ENCODE measurements at regions not wholly inside any gene's neighbourhood (a gene's known extent, or its start where the extent isn't known, plus 50 kb on each side); places are given as distances from the start of the nearest gene placed in this dataset.

GRCh38 chr6:140388192-140388802, 1013.8 kb upstream of the CITED2 start:
- POLR2A ChIA-PET, result no interaction called here
- H3K27me3 ChIP-seq (replicated peaks; ENCODE audit: control insufficient read depth, insufficient read depth, low read length), result no peaks in the 10 kb centered on the region
- intact Hi-C loops (cut with micrococcal nuclease; ENCODE audit: unreplicated experiment), result no loop called here
- H3K36me3 ChIP-seq (ENCODE audit: control insufficient read depth, insufficient read depth, low read length), result no peaks in the 10 kb centered on the region
- no peak overlapping the region for H3K27ac Mint-ChIP-seq (ENCODE audit: unreplicated experiment)
- no peaks in the 10 kb centered on the region for H3K4me1 Mint-ChIP-seq (ENCODE audit: low read depth, unreplicated experiment)
- BruUV-seq (replicated peaks), result no TSS peak
- H3K4me1 ChIP-seq, result no peaks in the 10 kb centered on the region
- no peak overlapping the region for H3K4me3 ChIP-seq (ENCODE audit: low read depth, low read length)
- TF ChIP-seq, protein P1, sequence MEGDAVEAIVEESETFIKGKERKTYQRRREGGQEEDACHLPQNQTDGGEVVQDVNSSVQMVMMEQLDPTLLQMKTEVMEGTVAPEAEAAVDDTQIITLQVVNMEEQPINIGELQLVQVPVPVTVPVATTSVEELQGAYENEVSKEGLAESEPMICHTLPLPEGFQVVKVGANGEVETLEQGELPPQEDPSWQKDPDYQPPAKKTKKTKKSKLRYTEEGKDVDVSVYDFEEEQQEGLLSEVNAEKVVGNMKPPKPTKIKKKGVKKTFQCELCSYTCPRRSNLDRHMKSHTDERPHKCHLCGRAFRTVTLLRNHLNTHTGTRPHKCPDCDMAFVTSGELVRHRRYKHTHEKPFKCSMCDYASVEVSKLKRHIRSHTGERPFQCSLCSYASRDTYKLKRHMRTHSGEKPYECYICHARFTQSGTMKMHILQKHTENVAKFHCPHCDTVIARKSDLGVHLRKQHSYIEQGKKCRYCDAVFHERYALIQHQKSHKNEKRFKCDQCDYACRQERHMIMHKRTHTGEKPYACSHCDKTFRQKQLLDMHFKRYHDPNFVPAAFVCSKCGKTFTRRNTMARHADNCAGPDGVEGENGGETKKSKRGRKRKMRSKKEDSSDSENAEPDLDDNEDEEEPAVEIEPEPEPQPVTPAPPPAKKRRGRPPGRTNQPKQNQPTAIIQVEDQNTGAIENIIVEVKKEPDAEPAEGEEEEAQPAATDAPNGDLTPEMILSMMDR (IDR thresholded peaks at IDR 0.05; ENCODE audit: insufficient read depth in 1 of 2, low read depth in 1 of 2, low read length in 1 of 2, severe bottlenecking in 1 of 2, unreplicated experiment in 1 of 2), result no peak
- H3K9me3 ChIP-seq, result no peaks in the 10 kb centered on the region
- DNase-seq, result no peak
- no peaks in the 10 kb centered on the region for H3K36me3 Mint-ChIP-seq (ENCODE audit: insufficient read depth, unreplicated experiment)
- peaks cover 21% of the 10 kb centered on the region for H3K9me3 Mint-ChIP-seq (ENCODE audit: unreplicated experiment)
- CTCF ChIA-PET, result no interaction called here
- H3K4me3 Mint-ChIP-seq (ENCODE audit: unreplicated experiment), result no peak overlapping the region
- peaks cover 3% of the 10 kb centered on the region for H3K27me3 Mint-ChIP-seq (ENCODE audit: insufficient read depth, unreplicated experiment)

DNA sequence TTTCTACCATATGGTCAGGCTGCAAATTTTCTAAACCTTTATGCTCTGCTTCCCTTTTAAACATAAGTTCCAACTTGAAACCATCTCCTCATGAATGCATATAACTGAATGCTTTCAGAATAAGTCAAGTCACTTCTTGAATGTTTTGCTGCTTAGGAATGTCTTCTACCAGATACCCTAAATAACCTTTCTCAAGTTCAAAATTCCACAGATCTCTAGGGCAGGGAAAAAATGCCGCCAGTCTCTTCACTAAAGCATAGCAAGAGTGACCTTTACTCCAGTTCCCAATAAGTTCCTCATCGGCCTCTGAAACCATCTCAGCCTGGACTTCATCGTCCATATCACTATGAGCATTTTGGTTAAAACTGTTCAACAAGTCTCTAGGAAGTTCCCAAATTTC, 1011.2 kb upstream of the CITED2 start:
- no peaks in the 10 kb centered on the region for H3K27me3 ChIP-seq (replicated peaks; ENCODE audit: control insufficient read depth, insufficient read depth, low read length)
- H3K4me3 Mint-ChIP-seq (ENCODE audit: unreplicated experiment), result no peak overlapping the region
- no peaks in the 10 kb centered on the region for H3K36me3 ChIP-seq (ENCODE audit: control insufficient read depth, insufficient read depth, low read length)
- intact Hi-C loops (cut with micrococcal nuclease; ENCODE audit: unreplicated experiment), result no loop called here
- no peak for DNase-seq
- no peaks in the 10 kb centered on the region for H3K4me1 ChIP-seq
- peaks cover 21% of the 10 kb centered on the region for H3K9me3 Mint-ChIP-seq (ENCODE audit: unreplicated experiment)
- no peak overlapping the region for H3K27ac Mint-ChIP-seq (ENCODE audit: unreplicated experiment)
- H3K27me3 Mint-ChIP-seq (ENCODE audit: insufficient read depth, unreplicated experiment), result no peaks in the 10 kb centered on the region
- H3K4me1 Mint-ChIP-seq (ENCODE audit: low read depth, unreplicated experiment), result no peaks in the 10 kb centered on the region
- TF ChIP-seq, protein P1 (IDR thresholded peaks at IDR 0.05; ENCODE audit: insufficient read depth in 1 of 2, low read depth in 1 of 2, low read length in 1 of 2, severe bottlenecking in 1 of 2, unreplicated experiment in 1 of 2), result no peak
- H3K4me3 ChIP-seq (ENCODE audit: low read depth, low read length), result no peak overlapping the region
- ChIA-PET CTCF (no interaction called here), POLR2A (no interaction called here)
- no peaks in the 10 kb centered on the region for H3K9me3 ChIP-seq
- no peaks in the 10 kb centered on the region for H3K36me3 Mint-ChIP-seq (ENCODE audit: insufficient read depth, unreplicated experiment)
- no TSS peak for BruUV-seq (replicated peaks)

GRCh38 chr6:140382355-140382754, 1007.9 kb upstream of the CITED2 start:
- TF ChIP-seq, protein P1 (IDR thresholded peaks at IDR 0.05; ENCODE audit: insufficient read depth in 1 of 2, low read depth in 1 of 2, low read length in 1 of 2, severe bottlenecking in 1 of 2, unreplicated experiment in 1 of 2), result no peak
- Histone ChIP-seq H3K27me3 (replicated peaks; ENCODE audit: control insufficient read depth, insufficient read depth, low read length) (no peaks in the 10 kb centered on the region), H3K4me1 (no peaks in the 10 kb centered on the region), H3K36me3 (ENCODE audit: control insufficient read depth, insufficient read depth, low read length) (no peaks in the 10 kb centered on the region), H3K4me3 (ENCODE audit: low read depth, low read length) (no peak overlapping the region), H3K9me3 (no peaks in the 10 kb centered on the region)
- Mint-ChIP-seq H3K4me3 (ENCODE audit: unreplicated experiment) (no peak overlapping the region), H3K27me3 (ENCODE audit: insufficient read depth, unreplicated experiment) (no peaks in the 10 kb centered on the region), H3K9me3 (ENCODE audit: unreplicated experiment) (peaks cover 21% of the 10 kb centered on the region), H3K27ac (ENCODE audit: unreplicated experiment) (no peak overlapping the region), H3K4me1 (ENCODE audit: low read depth, unreplicated experiment) (no peaks in the 10 kb centered on the region), H3K36me3 (ENCODE audit: insufficient read depth, unreplicated experiment) (no peaks in the 10 kb centered on the region)
- no TSS peak for BruUV-seq (replicated peaks)
- ChIA-PET CTCF (no interaction called here), POLR2A (no interaction called here)
- intact Hi-C loops (cut with micrococcal nuclease; ENCODE audit: unreplicated experiment), result no loop called here
- no peak for DNase-seq
